Adrenal gland (tissue), 9 donors: ENCODE measurements at regions not wholly inside any gene's neighbourhood (a gene's known extent, or its start where the extent isn't known, plus 50 kb on each side); places are given as distances from the start of the nearest gene placed in this dataset.
"Not testable (repeated sequence)": the region's sequence is repeated elsewhere in the genome, so short reads cannot be mapped to it uniquely, and the experiment has no call there.

ENCODE experiments used
- DNase-seq, 7 donors: peaks; one replicate each; pipeline ENCODE4 v3.0.0-alpha.2; 2019 to 2020
- H3K27ac ChIP-seq, 5 donors: fragments of 200-600 bp; sonication (generic) in 4 of 5; 1 replicate in 3 of 5; 2 replicates in 2 of 5; pipeline versions ENCODE4 v1.5.1 to v1.8.0; 2016 to 2020; ENCODE audit warnings: mild to moderate bottlenecking in 1 of 5
- H3K27me3 ChIP-seq: fragments of 200-600 bp; 2 replicates; pipeline ENCODE4 v1.8.0; 2021
- H3K36me3 ChIP-seq, 2 donors: fragments of 200-600 bp; replicated peaks in 1 of 2; 1 replicate in 1 of 2; 2 replicates in 1 of 2; pipeline versions ENCODE4 v1.5.1 to v1.8.0; 2018 to 2022
- H3K4me1 ChIP-seq, 2 donors: fragments of 200-600 bp; replicated peaks in 1 of 2; 1 replicate in 1 of 2; 2 replicates in 1 of 2; pipeline versions ENCODE4 v1.5.1 to v1.8.0; 2018 to 2021
- H3K4me3 ChIP-seq, 4 donors: fragments of 200-600 bp; sonication (generic) in 3 of 4; one replicate each; pipeline ENCODE4 v1.5.1; 2016 to 2018
- H3K9me3 ChIP-seq, 3 donors: fragments of 200-600 bp; sonication (generic) in 1 of 3; replicated peaks in 1 of 3; 1 replicate in 2 of 3; 2 replicates in 1 of 3; pipeline versions ENCODE4 v1.5.1 to v1.8.0; 2016 to 2021
- WGBS, 4 donors: extraction: QIAGEN DNeasy Blood & Tissue Kit in 2 of 4; methylation state at CpG; one replicate each; pipeline versions ENCODE4 v1.1.5 to v1.1.7; 2013 to 2017; 5-methylcytosine and 5-hydroxymethylcytosine counted together
- intact Hi-C, 2 donors: fragments of 100-400 bp; cut with DNase I; formaldehyde crosslinking; loops; one replicate each; pipeline versions ENCODE4 v1.14.1 to v1.15.0; 2022 to 2023
- donor health status: healthy with polysubstance abuse.
- donor health status: Bipolar disorder and iron deficiency.
- donor health status: DM: yes; HTN: yes; CAD: no.
- donor health status: DM: no; HTN: no; CAD: no.
- donor health status: DM: no; HTN: no; CAD: no.

GRCh38 chr15:84530751-84531150, 70.1 kb upstream of the ZSCAN2 start:
- H3K4me3 ChIP-seq, H3K27me3 ChIP-seq, H3K4me1 ChIP-seq, H3K36me3 ChIP-seq, H3K27ac ChIP-seq, intact Hi-C loops, DNase-seq, H3K9me3 ChIP-seq: not testable (repeated sequence)
- 97 to 100% (median 99%) methylated on average over 4 of the region's 4 CpGs for WGBS, 4 donors

- H3K9me3 ChIP-seq, DNase-seq, H3K4me1 ChIP-seq, intact Hi-C loops, H3K4me3 ChIP-seq, H3K27me3 ChIP-seq, H3K27ac ChIP-seq, H3K36me3 ChIP-seq: not testable (repeated sequence)
- 86 to 98% (median 93%) methylated on average over 1 of the region's 1 CpG for WGBS, 4 donors
Observed at GRCh38 chr15:84531223-84531622, 69.6 kb upstream of the ZSCAN2 start.

- H3K4me3 ChIP-seq, H3K27ac ChIP-seq, H3K27me3 ChIP-seq, H3K4me1 ChIP-seq, H3K36me3 ChIP-seq, intact Hi-C loops, DNase-seq, H3K9me3 ChIP-seq: not testable (repeated sequence)
- 89 to 92% (median 90%) methylated on average over 3 of the region's 3 CpGs for WGBS, 4 donors
Observed at GRCh38 chr15:84531709-84532367, 69.0 kb upstream of the ZSCAN2 start.

- WGBS, 4 donors, result 90 to 97% (median 93%) methylated on average over 2 of the region's 2 CpGs
- H3K9me3 ChIP-seq, H3K36me3 ChIP-seq, H3K4me1 ChIP-seq, H3K27ac ChIP-seq, intact Hi-C loops, H3K4me3 ChIP-seq, DNase-seq, H3K27me3 ChIP-seq: not testable (repeated sequence)
Observed at GRCh38 chr15:84533705-84534104, 67.1 kb upstream of the ZSCAN2 start.

- WGBS, 4 donors, result 68 to 73% (median 71%) methylated on average over 4 of the region's 4 CpGs
- H3K4me1 ChIP-seq, intact Hi-C loops, H3K27ac ChIP-seq, H3K36me3 ChIP-seq, H3K27me3 ChIP-seq, H3K9me3 ChIP-seq, H3K4me3 ChIP-seq, DNase-seq: not testable (repeated sequence)
Observed at GRCh38 chr15:84534561-84535235, 66.1 kb upstream of the ZSCAN2 start.

GRCh38 chr15:84536181-84536580, 64.6 kb upstream of the ZSCAN2 start:
- H3K4me1 ChIP-seq, H3K4me3 ChIP-seq, intact Hi-C loops, DNase-seq, H3K27me3 ChIP-seq, H3K9me3 ChIP-seq: not testable (repeated sequence)
- 60 to 69% (median 63%) methylated on average over 3 of the region's 3 CpGs for WGBS, 4 donors
- Histone ChIP-seq H3K27ac (peak overlapping the region in 1 of 5 donors; percentile 6), H3K36me3 (peaks cover 0 to 11% of the 10 kb centered on the region in 2 donors)

- intact Hi-C loops, H3K4me1 ChIP-seq, H3K9me3 ChIP-seq, H3K4me3 ChIP-seq, DNase-seq, H3K27ac ChIP-seq, H3K27me3 ChIP-seq, H3K36me3 ChIP-seq: not testable (repeated sequence)
- 61 to 83% (median 77%) methylated on average over 5 to 6 of the region's 6 CpGs for WGBS, 4 donors
Observed at GRCh38 chr15:84544586-84544985, 56.2 kb upstream of the ZSCAN2 start.

- intact Hi-C loops, result not testable (repeated sequence)
- WGBS, 4 donors, result 80 to 89% (median 86%) methylated on average over 2 of the region's 2 CpGs
Observed at GRCh38 chr15:84547150-84547549, 53.7 kb upstream of the ZSCAN2 start.

GRCh38 chr15:84550503-84550902, 50.3 kb upstream of the ZSCAN2 start:
- H3K27me3 ChIP-seq, H3K27ac ChIP-seq, H3K9me3 ChIP-seq, intact Hi-C loops, H3K4me1 ChIP-seq, H3K4me3 ChIP-seq, DNase-seq, H3K36me3 ChIP-seq: not testable (repeated sequence)
- 85 to 92% (median 91%) methylated on average over 5 of the region's 5 CpGs for WGBS, 4 donors

More at GRCh38 chr15:84547150-84547549, 53.7 kb upstream of the ZSCAN2 start:
- H3K36me3 ChIP-seq, H3K4me1 ChIP-seq, H3K27ac ChIP-seq, H3K4me3 ChIP-seq, H3K9me3 ChIP-seq, DNase-seq, H3K27me3 ChIP-seq: not testable (repeated sequence)
